OCI-LY3 (cell line): ENCODE measurements at regions not wholly inside any gene's neighbourhood (a gene's known extent, or its start where the extent isn't known, plus 50 kb on each side); places are given as distances from the start of the nearest gene placed in this dataset.
"Not testable (repeated sequence)": the region's sequence is repeated elsewhere in the genome, so short reads cannot be mapped to it uniquely, and the experiment has no call there.

ENCODE experiments used
- H2AFZ ChIP-seq: fragments of 200-600, 300-600 bp; shearing (Covaris generic); 2 replicates; pipeline ENCODE4 v1.6.0; 2014; ENCODE audit warnings: antibody characterized with exemption, low read depth, low read length
- H3K27ac ChIP-seq: fragments of 200-600, 300-600 bp; sonication (generic); 2 replicates; pipeline ENCODE4 v1.5.1; 2014; ENCODE audit warnings: mild to moderate bottlenecking, low read length, moderate library complexity, mixed read lengths
- H3K27me3 ChIP-seq: fragments of 200-600, 300-600 bp; sonication (generic); 2 replicates; pipeline ENCODE4 v1.6.1; 2014; ENCODE audit warnings: low read depth, low read length, mixed read lengths
- H3K36me3 ChIP-seq: fragments of 200-600, 300-600 bp; sonication (generic); replicated peaks from 2 replicates; pipeline ENCODE3; 2014; ENCODE audit warnings: low read depth, low read length, mixed read lengths
- H3K4me1 ChIP-seq: fragments of 300-600, 200-600 bp; sonication (generic); 2 replicates; pipeline ENCODE4 v1.6.1; 2014; ENCODE audit warnings: low read length, mixed read lengths
- H3K4me2 ChIP-seq: fragments of 200-600, 300-600 bp; sonication (generic); 2 replicates; pipeline ENCODE4 v1.6.1; 2014; ENCODE audit warnings: low read length, mixed read lengths
- H3K4me3 ChIP-seq: fragments of 300-600, 200-600 bp; sonication (generic); 2 replicates; pipeline ENCODE4 v1.5.1; 2014; ENCODE audit warnings: antibody characterized with exemption, mild to moderate bottlenecking, low read length, moderate library complexity
- H3K79me2 ChIP-seq: fragments of 300-600, 200-600 bp; shearing (Covaris generic); 2 replicates; pipeline ENCODE4 v1.6.1; 2014; ENCODE audit warnings: mild to moderate bottlenecking, low read length, mixed read lengths
- H3K9ac ChIP-seq: fragments of 300-600, 200-600 bp; shearing (Covaris generic); 2 replicates; pipeline ENCODE4 v1.6.0; 2014; ENCODE audit warnings: mild to moderate bottlenecking, low read length, moderate library complexity
- H3K9me3 ChIP-seq: fragments of 200-600, 300-600 bp; shearing (Covaris generic); 2 replicates; pipeline ENCODE4 v1.6.1; 2014; ENCODE audit warnings: low read length, mixed read lengths; ENCODE audit not compliant: insufficient read depth
- H4K20me1 ChIP-seq: fragments of 200-600, 300-600 bp; sonication (generic); 2 replicates; pipeline ENCODE4 v1.6.1; 2016; ENCODE audit warnings: low read length, mixed read lengths; ENCODE audit not compliant: insufficient read depth

GRCh38 chr15:20591936-20592335, 50.3 kb upstream of the GOLGA6L6 start:
- H3K79me2 ChIP-seq, H3K27me3 ChIP-seq, H2AFZ ChIP-seq, H3K9ac ChIP-seq, H3K27ac ChIP-seq, H3K4me1 ChIP-seq, H3K4me3 ChIP-seq, H3K36me3 ChIP-seq, H4K20me1 ChIP-seq, H3K4me2 ChIP-seq, H3K9me3 ChIP-seq: not testable (repeated sequence)
